SK-N-SH (cell line): ENCODE measurements at regions not wholly inside any gene's neighbourhood (a gene's known extent, or its start where the extent isn't known, plus 50 kb on each side); places are given as distances from the start of the nearest gene placed in this dataset.

Source experiments
- CTCF ChIA-PET: fragments of 300-600, 350-600 bp; formaldehyde crosslinking; extraction: SDS; loops from one replicate; lab custom pipeline; 2021; lab: Yijun Ruan, JAX
- POLR2A ChIA-PET: fragments of 350-600 bp; sonication (Branson Sonifier 250); formaldehyde crosslinking; extraction: SDS; loops from one replicate; lab custom pipeline; 2020; ENCODE audit warnings: antibody characterized with exemption, inconsistent platforms; lab: Yijun Ruan, JAX
- DNase-seq: peaks from one replicate; pipeline ENCODE4 v3.0.0; 2012
- H2AFZ ChIP-seq: fragments of 200-600 bp; sonication (generic); 2 replicates; pipeline ENCODE4 v1.8.1; 2016; ENCODE audit warnings: antibody characterized with exemption, mild to moderate bottlenecking, low read depth
- H3F3A ChIP-seq: fragments of 200-600 bp; sonication (generic); replicated peaks from 2 replicates; pipeline ENCODE3; 2016; ENCODE audit warnings: antibody characterized with exemption, mild to moderate bottlenecking; ENCODE audit not compliant: insufficient read depth
- H3K27ac ChIP-seq, 2 experiments: fragments of 200-500 bp in 1 of 2; fragments of 200-600 bp in 1 of 2; sonication (Bioruptor generic) in 1 of 2; sonication (generic), shearing (Covaris generic) in 1 of 2; 2 replicates each; pipeline versions ENCODE4 v1.5.1 to v1.6.1; 2014 to 2016; ENCODE audit warnings: low read depth in 2 of 2, inconsistent platforms in 1 of 2, low read length in 1 of 2, mild to moderate bottlenecking in 1 of 2, mixed read lengths in 1 of 2
- H3K27me3 ChIP-seq: fragments of 200-600 bp; sonication (generic), shearing (Covaris generic); 2 replicates; pipeline ENCODE4 v1.6.1; 2016; ENCODE audit warnings: mixed run types; ENCODE audit not compliant: insufficient read depth
- H3K36me3 ChIP-seq, 2 experiments: fragments of 200-500 bp in 1 of 2; fragments of 200-600 bp in 1 of 2; sonication (Bioruptor generic) in 1 of 2; sonication (generic) in 1 of 2; replicated peaks in 1 of 2; 2 replicates each; pipeline versions ENCODE3 to v1.5.1; 2014 to 2016; ENCODE audit warnings: low read length in 1 of 2, mild to moderate bottlenecking in 1 of 2; ENCODE audit not compliant: insufficient read depth in 2 of 2, control insufficient read depth in 1 of 2
- H3K4me1 ChIP-seq, 2 experiments: fragments of 200-500 bp in 1 of 2; fragments of 200-600 bp in 1 of 2; sonication (Bioruptor generic) in 1 of 2; sonication (generic), shearing (Covaris generic) in 1 of 2; 2 replicates each; pipeline versions ENCODE4 v1.5.1 to v1.6.1; 2014 to 2016; ENCODE audit warnings: low read depth in 1 of 2, low read length in 1 of 2, mixed run types in 1 of 2; ENCODE audit not compliant: insufficient read depth in 2 of 2, control insufficient read depth in 1 of 2
- H3K4me2 ChIP-seq: fragments of 200-600 bp; sonication (generic), shearing (Covaris generic); 2 replicates; pipeline ENCODE4 v1.6.1; 2017; ENCODE audit warnings: mixed run types
- H3K4me3 ChIP-seq, 2 experiments: fragments of 200-500 bp in 1 of 2; fragments of 200-600 bp in 1 of 2; sonication (Bioruptor generic) in 1 of 2; sonication (generic), shearing (Covaris generic) in 1 of 2; 2 replicates each; pipeline versions ENCODE4 v1.5.1 to v1.8.1; 2014 to 2016; ENCODE audit warnings: low read depth in 2 of 2, inconsistent platforms in 1 of 2, low read length in 1 of 2, mild to moderate bottlenecking in 1 of 2, mixed read lengths in 1 of 2, moderate library complexity in 1 of 2
- H3K79me2 ChIP-seq: fragments of 200-600 bp; sonication (generic); 2 replicates; pipeline ENCODE4 v1.8.1; 2017; ENCODE audit warnings: mild to moderate bottlenecking; ENCODE audit not compliant: insufficient read depth
- H3K9ac ChIP-seq: fragments of 200-600 bp; sonication (generic); 2 replicates; pipeline ENCODE4 v1.6.1; 2017; ENCODE audit warnings: mixed run types
- H3K9me2 ChIP-seq: fragments of 200-600 bp; sonication (generic); 2 replicates; pipeline ENCODE4 v1.6.1; 2017; ENCODE audit warnings: mixed run types
- H3K9me3 ChIP-seq: fragments of 200-600 bp; sonication (generic); 2 replicates; pipeline ENCODE4 v1.6.1; 2017; ENCODE audit warnings: mixed run types, mild to moderate bottlenecking, moderate library complexity
- H4K20me1 ChIP-seq: fragments of 200-600 bp; sonication (generic); 2 replicates; pipeline ENCODE4 v1.6.1; 2017; ENCODE audit warnings: mild to moderate bottlenecking, mixed run types; ENCODE audit not compliant: insufficient read depth
- CTCF ChIP-seq: fragments of 200-600 bp; sonication (generic); IDR thresholded peaks from 2 replicates; pipeline ENCODE4 v1.6.1; 2017; ENCODE audit warnings: antibody characterized with exemption, mild to moderate bottlenecking, moderate library complexity
- EP300 ChIP-seq, 2 experiments: IDR thresholded peaks; 2 replicates each; pipeline versions ENCODE4 v1.4.0 to v1.6.1; 2012; ENCODE audit warnings: borderline replicate concordance in 1 of 2, low read depth in 1 of 2, low read length in 1 of 2
- FOSL2 ChIP-seq: IDR thresholded peaks from 2 replicates; pipeline ENCODE4 v1.4.0; 2012; ENCODE audit warnings: low read depth, mild to moderate bottlenecking, moderate library complexity, borderline replicate concordance
- FOXJ3 ChIP-seq: sonication (generic); formaldehyde crosslinking; IDR thresholded peaks from 2 replicates; pipeline ENCODE4 v1.5.1; 2020; ENCODE audit warnings: mild to moderate bottlenecking, missing genetic modification reagents
- GABPA ChIP-seq: IDR thresholded peaks from 2 replicates; pipeline ENCODE4 v1.4.0; 2012; ENCODE audit warnings: low read depth, mild to moderate bottlenecking
- GATA2 ChIP-seq: sonication (generic); formaldehyde crosslinking; IDR thresholded peaks from 2 replicates; pipeline ENCODE4 v1.5.0; 2020; ENCODE audit warnings: mild to moderate bottlenecking, missing genetic modification reagents
- JUND ChIP-seq: IDR thresholded peaks from 2 replicates; pipeline ENCODE4 v1.4.0; 2012
- MAX ChIP-seq: IDR thresholded peaks from 2 replicates; pipeline ENCODE4 v1.4.0; 2012; ENCODE audit warnings: low read depth
- MEF2A ChIP-seq: IDR thresholded peaks from 2 replicates; pipeline ENCODE4 v1.4.0; 2012; ENCODE audit warnings: low read depth, borderline replicate concordance
- RAD21 ChIP-seq: IDR thresholded peaks from 2 replicates; pipeline ENCODE4 v1.6.1; 2012; ENCODE audit warnings: mild to moderate bottlenecking, low read length
- RFX5 ChIP-seq: IDR thresholded peaks from 2 replicates; pipeline ENCODE4 v1.6.1; 2012; ENCODE audit warnings: mild to moderate bottlenecking, improper control_type of control experiment, low read length
- SIN3A ChIP-seq: IDR thresholded peaks from 2 replicates; pipeline ENCODE4 v1.6.1; 2012; ENCODE audit warnings: low read depth, mild to moderate bottlenecking, low read length, moderate library complexity, borderline replicate concordance
- SMC3 ChIP-seq: IDR thresholded peaks from 2 replicates; pipeline ENCODE4 v1.6.1; 2012; ENCODE audit warnings: low read depth, low read length, improper control_type of control experiment
- TAF1 ChIP-seq: IDR thresholded peaks from 2 replicates; pipeline ENCODE4 v1.6.1; 2012; ENCODE audit warnings: low read depth, mild to moderate bottlenecking, low read length, moderate library complexity, borderline replicate concordance
- USF2 ChIP-seq: fragments of 150-350 bp; IDR thresholded peaks from 2 replicates; pipeline ENCODE4 v1.6.1; 2017; ENCODE audit warnings: antibody characterized with exemption, low read length, low read depth, borderline replicate concordance
- WGBS: methylation state at CpG from one replicate; pipeline ENCODE4 v1.1.6; 2017; ENCODE audit warnings: low lambda C conversion rate; 5-methylcytosine and 5-hydroxymethylcytosine counted together
- TF ChIP-seq, protein P1 (sequence below): IDR thresholded peaks from 2 replicates; pipeline ENCODE4 v1.6.1; 2012; ENCODE audit warnings: mild to moderate bottlenecking, low read depth, low read length, moderate library complexity
- TF ChIP-seq, protein P2 (sequence below): IDR thresholded peaks from 2 replicates; pipeline ENCODE4; 2012
- TF ChIP-seq, protein P3 (sequence below): IDR thresholded peaks from 2 replicates; pipeline ENCODE4 v1.4.0; 2012; ENCODE audit warnings: low read depth, borderline replicate concordance

DNA sequence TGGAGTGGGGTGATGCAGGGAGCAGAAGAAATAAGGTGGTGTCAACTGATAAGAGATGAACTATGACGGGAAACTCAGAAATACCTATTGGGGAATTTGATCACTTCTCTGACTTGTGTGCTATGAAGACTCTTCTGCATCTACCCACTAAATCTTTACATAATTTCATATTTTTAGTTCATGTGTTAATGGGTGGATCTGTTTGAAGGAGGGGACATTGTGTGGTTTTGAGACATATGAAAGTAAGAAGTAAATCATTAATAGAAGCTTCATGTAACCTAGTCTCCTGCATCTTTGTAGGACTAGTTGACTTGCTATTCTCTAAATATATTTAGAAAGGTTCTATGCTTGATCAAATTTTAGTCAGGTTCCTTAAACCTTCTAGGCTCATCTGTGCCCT, 86.6 kb upstream of the MEI4 start:
- Histone ChIP-seq H3K9me2 (no peaks in the 10 kb centered on the region), H3K36me3 (no peaks in the 10 kb centered on the region), H3K4me3 (no peak overlapping the region), H3K79me2 (no peaks in the 10 kb centered on the region), H3K4me1 (no peaks in the 10 kb centered on the region), H3F3A (no peaks in the 10 kb centered on the region), H2AFZ (no peak overlapping the region), H4K20me1 (no peaks in the 10 kb centered on the region), H3K9me3 (no peaks in the 10 kb centered on the region), H3K4me2 (no peak overlapping the region), H3K9ac (no peak overlapping the region), H3K27me3 (peaks cover 3% of the 10 kb centered on the region; the same call in 1 of the 2 replicates), H3K27ac (no peak overlapping the region)
- ChIA-PET POLR2A (no interaction called here), CTCF (no interaction called here)
- DNase-seq: no peak
- TF ChIP-seq USF2 (no peak), RAD21 (no peak), FOSL2 (no peak), JUND (no peak), EP300 (IDR thresholded peaks at IDR 0.05; ENCODE audit: borderline replicate concordance in 1 of 2, low read depth in 1 of 2, low read length in 1 of 2) (no peak), TAF1 (no peak), MEF2A (no peak), MAX (no peak), SMC3 (no peak), GABPA (no peak), GATA2 (CRISPR knock-in tag) (no peak), FOXJ3 (CRISPR knock-in tag) (no peak), SIN3A (no peak), CTCF (no peak), RFX5 (no peak)
- TF ChIP-seq, protein P1, sequence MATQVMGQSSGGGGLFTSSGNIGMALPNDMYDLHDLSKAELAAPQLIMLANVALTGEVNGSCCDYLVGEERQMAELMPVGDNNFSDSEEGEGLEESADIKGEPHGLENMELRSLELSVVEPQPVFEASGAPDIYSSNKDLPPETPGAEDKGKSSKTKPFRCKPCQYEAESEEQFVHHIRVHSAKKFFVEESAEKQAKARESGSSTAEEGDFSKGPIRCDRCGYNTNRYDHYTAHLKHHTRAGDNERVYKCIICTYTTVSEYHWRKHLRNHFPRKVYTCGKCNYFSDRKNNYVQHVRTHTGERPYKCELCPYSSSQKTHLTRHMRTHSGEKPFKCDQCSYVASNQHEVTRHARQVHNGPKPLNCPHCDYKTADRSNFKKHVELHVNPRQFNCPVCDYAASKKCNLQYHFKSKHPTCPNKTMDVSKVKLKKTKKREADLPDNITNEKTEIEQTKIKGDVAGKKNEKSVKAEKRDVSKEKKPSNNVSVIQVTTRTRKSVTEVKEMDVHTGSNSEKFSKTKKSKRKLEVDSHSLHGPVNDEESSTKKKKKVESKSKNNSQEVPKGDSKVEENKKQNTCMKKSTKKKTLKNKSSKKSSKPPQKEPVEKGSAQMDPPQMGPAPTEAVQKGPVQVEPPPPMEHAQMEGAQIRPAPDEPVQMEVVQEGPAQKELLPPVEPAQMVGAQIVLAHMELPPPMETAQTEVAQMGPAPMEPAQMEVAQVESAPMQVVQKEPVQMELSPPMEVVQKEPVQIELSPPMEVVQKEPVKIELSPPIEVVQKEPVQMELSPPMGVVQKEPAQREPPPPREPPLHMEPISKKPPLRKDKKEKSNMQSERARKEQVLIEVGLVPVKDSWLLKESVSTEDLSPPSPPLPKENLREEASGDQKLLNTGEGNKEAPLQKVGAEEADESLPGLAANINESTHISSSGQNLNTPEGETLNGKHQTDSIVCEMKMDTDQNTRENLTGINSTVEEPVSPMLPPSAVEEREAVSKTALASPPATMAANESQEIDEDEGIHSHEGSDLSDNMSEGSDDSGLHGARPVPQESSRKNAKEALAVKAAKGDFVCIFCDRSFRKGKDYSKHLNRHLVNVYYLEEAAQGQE: no peak
- TF ChIP-seq, protein P2, sequence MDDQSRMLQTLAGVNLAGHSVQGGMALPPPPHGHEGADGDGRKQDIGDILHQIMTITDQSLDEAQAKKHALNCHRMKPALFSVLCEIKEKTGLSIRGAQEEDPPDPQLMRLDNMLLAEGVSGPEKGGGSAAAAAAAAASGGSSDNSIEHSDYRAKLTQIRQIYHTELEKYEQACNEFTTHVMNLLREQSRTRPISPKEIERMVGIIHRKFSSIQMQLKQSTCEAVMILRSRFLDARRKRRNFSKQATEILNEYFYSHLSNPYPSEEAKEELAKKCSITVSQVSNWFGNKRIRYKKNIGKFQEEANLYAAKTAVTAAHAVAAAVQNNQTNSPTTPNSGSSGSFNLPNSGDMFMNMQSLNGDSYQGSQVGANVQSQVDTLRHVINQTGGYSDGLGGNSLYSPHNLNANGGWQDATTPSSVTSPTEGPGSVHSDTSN: no peak
- TF ChIP-seq, protein P3, sequence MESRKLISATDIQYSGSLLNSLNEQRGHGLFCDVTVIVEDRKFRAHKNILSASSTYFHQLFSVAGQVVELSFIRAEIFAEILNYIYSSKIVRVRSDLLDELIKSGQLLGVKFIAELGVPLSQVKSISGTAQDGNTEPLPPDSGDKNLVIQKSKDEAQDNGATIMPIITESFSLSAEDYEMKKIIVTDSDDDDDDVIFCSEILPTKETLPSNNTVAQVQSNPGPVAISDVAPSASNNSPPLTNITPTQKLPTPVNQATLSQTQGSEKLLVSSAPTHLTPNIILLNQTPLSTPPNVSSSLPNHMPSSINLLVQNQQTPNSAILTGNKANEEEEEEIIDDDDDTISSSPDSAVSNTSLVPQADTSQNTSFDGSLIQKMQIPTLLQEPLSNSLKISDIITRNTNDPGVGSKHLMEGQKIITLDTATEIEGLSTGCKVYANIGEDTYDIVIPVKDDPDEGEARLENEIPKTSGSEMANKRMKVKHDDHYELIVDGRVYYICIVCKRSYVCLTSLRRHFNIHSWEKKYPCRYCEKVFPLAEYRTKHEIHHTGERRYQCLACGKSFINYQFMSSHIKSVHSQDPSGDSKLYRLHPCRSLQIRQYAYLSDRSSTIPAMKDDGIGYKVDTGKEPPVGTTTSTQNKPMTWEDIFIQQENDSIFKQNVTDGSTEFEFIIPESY: no peak
- 18% methylated on average over 1 of the region's 1 CpG for WGBS
